GM23338 (cell line): ENCODE measurements at regions not wholly inside any gene's neighbourhood (a gene's known extent, or its start where the extent isn't known, plus 50 kb on each side); places are given as distances from the start of the nearest gene placed in this dataset.
A peak's percentile ranks its signal among the peaks of the same experiment; 100 is the strongest.

Source experiments
- CREB1 ChIP-seq: fragments of 250-450 bp; sonication (Bioruptor Pico); IDR thresholded peaks from 2 replicates; pipeline ENCODE4 v1.5.0; 2020; ENCODE audit warnings: low read depth, mild to moderate bottlenecking, moderate library complexity
- ETS1 ChIP-seq: IDR thresholded peaks from 2 replicates; pipeline ENCODE4 v1.6.1; 2016; ENCODE audit warnings: antibody characterized with exemption
- EZH2 ChIP-seq: fragments of 200-600 bp; sonication (generic); IDR thresholded peaks from one replicate; pipeline ENCODE4 v1.8.0; 2017; ENCODE audit warnings: antibody characterized with exemption, mild to moderate bottlenecking, low read depth; ENCODE audit not compliant: unreplicated experiment
- EZH2phosphoT487 ChIP-seq: fragments of 200-600 bp; sonication (generic); IDR thresholded peaks from one replicate; pipeline ENCODE4 v1.8.1; 2018; ENCODE audit warnings: antibody characterized with exemption; ENCODE audit not compliant: unreplicated experiment
- POLR2AphosphoS5 ChIP-seq: IDR thresholded peaks from 2 replicates; pipeline ENCODE4 v1.6.1; 2016; ENCODE audit warnings: antibody characterized with exemption, low read depth
- STAT1 ChIP-seq: IDR thresholded peaks from one replicate; pipeline ENCODE4 v1.6.1; 2016; ENCODE audit warnings: antibody characterized with exemption; ENCODE audit not compliant: unreplicated experiment
- ZNF114 ChIP-seq: fragments of 250-450 bp; sonication (Bioruptor Pico); IDR thresholded peaks from 2 replicates; pipeline ENCODE4 v1.5.0; 2020; ENCODE audit warnings: mild to moderate bottlenecking, moderate library complexity
- ZNF331 ChIP-seq: fragments of 250-450 bp; sonication (Bioruptor Pico); IDR thresholded peaks from 2 replicates; pipeline ENCODE4 v1.5.0; 2020; ENCODE audit warnings: low read depth, mild to moderate bottlenecking, moderate library complexity
- TF ChIP-seq, protein P1 (sequence below), 2 experiments: fragments of 200-600 bp in 1 of 2; sonication (generic) in 1 of 2; conservative IDR thresholded peaks; 2 replicates each; pipeline versions ENCODE4 v1.5.1 to v1.6.1; 2016 to 2017; ENCODE audit warnings: antibody characterized with exemption in 2 of 2, low read depth in 2 of 2, mild to moderate bottlenecking in 2 of 2, moderate library complexity in 1 of 2
- TF ChIP-seq, protein P2 (sequence below): IDR thresholded peaks from one replicate; pipeline ENCODE4 v1.6.1; 2018; ENCODE audit warnings: antibody characterized with exemption; ENCODE audit not compliant: unreplicated experiment

DNA sequence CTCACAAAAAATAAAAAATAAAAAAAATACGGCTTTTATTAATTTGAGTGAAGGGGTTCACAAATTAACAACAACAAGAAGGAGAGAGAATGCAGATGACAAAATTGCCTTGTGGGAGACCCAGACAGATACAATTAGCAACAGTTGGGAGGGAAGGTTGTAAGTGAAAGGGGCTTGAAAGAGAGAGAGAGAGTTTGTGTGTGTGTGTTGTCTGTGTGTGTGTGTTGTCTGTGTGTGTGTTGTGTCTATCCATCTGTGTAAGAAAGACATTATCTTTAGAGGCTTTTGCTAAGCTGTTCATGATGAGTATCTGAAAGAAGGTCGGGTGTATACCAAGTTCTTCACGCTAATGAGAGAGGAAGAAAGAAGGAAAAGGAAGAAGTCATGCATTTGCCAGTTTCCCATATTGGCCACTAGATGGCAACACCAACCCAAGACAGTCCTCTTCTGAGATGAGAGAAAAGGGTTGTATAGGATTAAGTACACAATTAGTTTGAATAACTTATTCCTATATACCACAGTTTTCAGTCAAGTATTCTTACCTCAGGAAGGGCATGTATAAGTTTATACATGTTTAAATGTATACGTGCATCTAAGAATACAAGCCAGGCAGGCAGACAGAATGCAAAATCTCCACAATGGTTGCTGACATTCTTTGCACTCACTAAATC, 63.7 kb upstream of the CD2AP start:
- TF ChIP-seq, protein P1, sequence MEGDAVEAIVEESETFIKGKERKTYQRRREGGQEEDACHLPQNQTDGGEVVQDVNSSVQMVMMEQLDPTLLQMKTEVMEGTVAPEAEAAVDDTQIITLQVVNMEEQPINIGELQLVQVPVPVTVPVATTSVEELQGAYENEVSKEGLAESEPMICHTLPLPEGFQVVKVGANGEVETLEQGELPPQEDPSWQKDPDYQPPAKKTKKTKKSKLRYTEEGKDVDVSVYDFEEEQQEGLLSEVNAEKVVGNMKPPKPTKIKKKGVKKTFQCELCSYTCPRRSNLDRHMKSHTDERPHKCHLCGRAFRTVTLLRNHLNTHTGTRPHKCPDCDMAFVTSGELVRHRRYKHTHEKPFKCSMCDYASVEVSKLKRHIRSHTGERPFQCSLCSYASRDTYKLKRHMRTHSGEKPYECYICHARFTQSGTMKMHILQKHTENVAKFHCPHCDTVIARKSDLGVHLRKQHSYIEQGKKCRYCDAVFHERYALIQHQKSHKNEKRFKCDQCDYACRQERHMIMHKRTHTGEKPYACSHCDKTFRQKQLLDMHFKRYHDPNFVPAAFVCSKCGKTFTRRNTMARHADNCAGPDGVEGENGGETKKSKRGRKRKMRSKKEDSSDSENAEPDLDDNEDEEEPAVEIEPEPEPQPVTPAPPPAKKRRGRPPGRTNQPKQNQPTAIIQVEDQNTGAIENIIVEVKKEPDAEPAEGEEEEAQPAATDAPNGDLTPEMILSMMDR (conservative IDR thresholded peaks at IDR 0.05; ENCODE audit: low read depth in 2 of 2), result peak; percentile 94 to 99
- no peak for TF ChIP-seq POLR2AphosphoS5
- TF ChIP-seq EZH2, result no peak
- TF ChIP-seq, protein P2, sequence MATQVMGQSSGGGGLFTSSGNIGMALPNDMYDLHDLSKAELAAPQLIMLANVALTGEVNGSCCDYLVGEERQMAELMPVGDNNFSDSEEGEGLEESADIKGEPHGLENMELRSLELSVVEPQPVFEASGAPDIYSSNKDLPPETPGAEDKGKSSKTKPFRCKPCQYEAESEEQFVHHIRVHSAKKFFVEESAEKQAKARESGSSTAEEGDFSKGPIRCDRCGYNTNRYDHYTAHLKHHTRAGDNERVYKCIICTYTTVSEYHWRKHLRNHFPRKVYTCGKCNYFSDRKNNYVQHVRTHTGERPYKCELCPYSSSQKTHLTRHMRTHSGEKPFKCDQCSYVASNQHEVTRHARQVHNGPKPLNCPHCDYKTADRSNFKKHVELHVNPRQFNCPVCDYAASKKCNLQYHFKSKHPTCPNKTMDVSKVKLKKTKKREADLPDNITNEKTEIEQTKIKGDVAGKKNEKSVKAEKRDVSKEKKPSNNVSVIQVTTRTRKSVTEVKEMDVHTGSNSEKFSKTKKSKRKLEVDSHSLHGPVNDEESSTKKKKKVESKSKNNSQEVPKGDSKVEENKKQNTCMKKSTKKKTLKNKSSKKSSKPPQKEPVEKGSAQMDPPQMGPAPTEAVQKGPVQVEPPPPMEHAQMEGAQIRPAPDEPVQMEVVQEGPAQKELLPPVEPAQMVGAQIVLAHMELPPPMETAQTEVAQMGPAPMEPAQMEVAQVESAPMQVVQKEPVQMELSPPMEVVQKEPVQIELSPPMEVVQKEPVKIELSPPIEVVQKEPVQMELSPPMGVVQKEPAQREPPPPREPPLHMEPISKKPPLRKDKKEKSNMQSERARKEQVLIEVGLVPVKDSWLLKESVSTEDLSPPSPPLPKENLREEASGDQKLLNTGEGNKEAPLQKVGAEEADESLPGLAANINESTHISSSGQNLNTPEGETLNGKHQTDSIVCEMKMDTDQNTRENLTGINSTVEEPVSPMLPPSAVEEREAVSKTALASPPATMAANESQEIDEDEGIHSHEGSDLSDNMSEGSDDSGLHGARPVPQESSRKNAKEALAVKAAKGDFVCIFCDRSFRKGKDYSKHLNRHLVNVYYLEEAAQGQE, result no peak
- TF ChIP-seq EZH2phosphoT487, result no peak
- no peak for TF ChIP-seq ZNF331 (CRISPR knock-in tag)
- TF ChIP-seq ETS1, result no peak
- TF ChIP-seq STAT1, result no peak
- no peak for TF ChIP-seq CREB1
- no peak for TF ChIP-seq ZNF114 (CRISPR knock-in tag)
